Keratinocyte (primary cell): ENCODE measurements at regions not wholly inside any gene's neighbourhood (a gene's known extent, or its start where the extent isn't known, plus 50 kb on each side); places are given as distances from the start of the nearest gene placed in this dataset.

ENCODE experiments used
- EZH2 ChIP-seq: IDR thresholded peaks from one replicate; pipeline ENCODE4 v1.6.1; 2012; ENCODE audit warnings: inconsistent platforms, mild to moderate bottlenecking, low read length, moderate library complexity
- TF ChIP-seq, protein P1 (sequence below), 3 experiments: IDR thresholded peaks in 1 of 3; conservative IDR thresholded peaks in 1 of 3; optimal IDR thresholded peaks in 1 of 3; 2 replicates in 2 of 3; 3 replicates in 1 of 3; pipeline versions ENCODE3 to v1.5.1; 2011; ENCODE audit warnings: low read length in 3 of 3, mild to moderate bottlenecking in 3 of 3, moderate library complexity in 2 of 3, control low read depth in 1 of 3, inconsistent platforms in 1 of 3; ENCODE audit not compliant: insufficient read depth in 2 of 3; ENCODE audit errors: extremely low read depth in 1 of 3

GRCh38 chr20:56755201-56755600 is 126.1 kb downstream of the TFAP2C start:
- TF ChIP-seq, protein P1, sequence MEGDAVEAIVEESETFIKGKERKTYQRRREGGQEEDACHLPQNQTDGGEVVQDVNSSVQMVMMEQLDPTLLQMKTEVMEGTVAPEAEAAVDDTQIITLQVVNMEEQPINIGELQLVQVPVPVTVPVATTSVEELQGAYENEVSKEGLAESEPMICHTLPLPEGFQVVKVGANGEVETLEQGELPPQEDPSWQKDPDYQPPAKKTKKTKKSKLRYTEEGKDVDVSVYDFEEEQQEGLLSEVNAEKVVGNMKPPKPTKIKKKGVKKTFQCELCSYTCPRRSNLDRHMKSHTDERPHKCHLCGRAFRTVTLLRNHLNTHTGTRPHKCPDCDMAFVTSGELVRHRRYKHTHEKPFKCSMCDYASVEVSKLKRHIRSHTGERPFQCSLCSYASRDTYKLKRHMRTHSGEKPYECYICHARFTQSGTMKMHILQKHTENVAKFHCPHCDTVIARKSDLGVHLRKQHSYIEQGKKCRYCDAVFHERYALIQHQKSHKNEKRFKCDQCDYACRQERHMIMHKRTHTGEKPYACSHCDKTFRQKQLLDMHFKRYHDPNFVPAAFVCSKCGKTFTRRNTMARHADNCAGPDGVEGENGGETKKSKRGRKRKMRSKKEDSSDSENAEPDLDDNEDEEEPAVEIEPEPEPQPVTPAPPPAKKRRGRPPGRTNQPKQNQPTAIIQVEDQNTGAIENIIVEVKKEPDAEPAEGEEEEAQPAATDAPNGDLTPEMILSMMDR (optimal IDR thresholded peaks at IDR 0.05 in 1 of 3, IDR thresholded peaks at IDR 0.05 in 1 of 3, conservative IDR thresholded peaks at IDR 0.05 in 1 of 3; ENCODE audit: extremely low read depth in 1 of 3, insufficient read depth in 2 of 3, low read length in 3 of 3): no peak
- no peak for TF ChIP-seq EZH2
